B cell (primary cell): ENCODE measurements at regions not wholly inside any gene's neighbourhood (a gene's known extent, or its start where the extent isn't known, plus 50 kb on each side); places are given as distances from the start of the nearest gene placed in this dataset.

Source experiments
- CTCF ChIP-seq: fragments of 200-600 bp; IDR thresholded peaks from one replicate; pipeline ENCODE4 v1.8.0; 2022; ENCODE audit warnings: antibody characterized with exemption, mild to moderate bottlenecking
- EZH2 ChIP-seq: IDR thresholded peaks from 2 replicates; pipeline ENCODE4 v1.6.1; 2012; ENCODE audit warnings: borderline replicate concordance, low read depth, mild to moderate bottlenecking, moderate library complexity, low read length; ENCODE audit not compliant: insufficient read depth, poor library complexity, severe bottlenecking

GRCh38 chr4:59945277-59945676 is 1254.8 kb upstream of the ADGRL3 start:
- no peak for TF ChIP-seq CTCF
- TF ChIP-seq EZH2, result no peak
